Activated effector memory CD4-positive, alpha-beta T cell treated with anti-CD3 and anti-CD28 coated beads, Interleukin-2, amount 50 U/mL, for 16 hours (primary cell): ENCODE measurements at regions not wholly inside any gene's neighbourhood (a gene's known extent, or its start where the extent isn't known, plus 50 kb on each side); places are given as distances from the start of the nearest gene placed in this dataset.

Experiments used
- DNase-seq: peaks from one replicate; pipeline ENCODE4 v3.0.0-alpha.2; 2020

DNA sequence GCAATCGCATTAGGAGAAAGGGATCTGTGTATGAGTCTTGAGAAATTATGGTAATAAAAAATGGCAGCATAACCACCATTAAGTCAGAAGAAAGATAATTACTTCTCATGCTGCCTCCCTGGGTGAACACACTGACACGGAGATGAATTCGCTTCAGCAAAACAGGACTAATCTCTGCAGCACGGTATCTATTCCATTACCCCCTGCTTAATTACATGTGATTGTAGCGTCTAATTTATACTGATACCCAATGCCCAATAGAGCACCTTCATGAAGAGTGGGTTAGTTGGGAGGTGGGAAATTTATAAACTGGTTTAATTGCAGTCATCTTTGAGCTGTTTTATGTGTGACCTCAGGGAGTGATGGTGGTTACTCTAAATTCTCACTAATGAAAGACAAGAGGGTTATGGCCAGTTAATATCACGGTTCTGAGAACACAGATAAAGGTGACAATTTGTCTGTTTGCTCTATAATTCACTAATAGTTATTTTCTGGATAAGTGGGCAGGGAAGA is 476.2 kb upstream of the SULF2 start:
- no peak for DNase-seq

DNA sequence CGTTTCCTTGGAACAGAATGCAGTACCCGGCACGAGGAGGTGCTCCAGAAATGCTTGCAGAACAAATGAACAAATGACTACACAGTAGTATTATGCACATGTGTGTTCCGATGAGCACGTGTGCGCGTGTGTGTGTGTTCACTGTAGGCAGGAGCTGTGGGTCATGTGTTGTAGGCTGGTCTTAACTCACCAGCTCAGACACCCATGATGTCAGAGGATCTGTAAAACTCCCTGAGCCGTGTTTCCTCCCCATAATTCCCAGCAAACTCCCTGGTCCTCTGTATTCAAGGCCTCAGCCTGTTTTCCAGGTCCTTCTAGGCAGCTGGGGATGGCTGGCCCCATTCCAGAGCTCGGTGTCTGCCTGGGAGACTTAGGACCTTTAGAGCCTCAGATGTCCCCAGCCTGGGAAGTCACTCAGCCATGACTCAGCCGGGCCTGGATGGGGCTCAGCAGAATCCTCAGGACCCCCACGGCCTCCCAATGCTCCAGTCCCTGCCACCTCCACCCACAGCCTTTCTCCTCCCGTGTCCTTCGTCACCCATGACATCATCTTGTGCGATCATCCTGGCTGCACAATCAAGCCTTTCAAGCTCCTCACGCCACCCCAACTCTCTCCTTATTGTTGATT is 475.0 kb upstream of the SULF2 start:
- no peak for DNase-seq

DNA sequence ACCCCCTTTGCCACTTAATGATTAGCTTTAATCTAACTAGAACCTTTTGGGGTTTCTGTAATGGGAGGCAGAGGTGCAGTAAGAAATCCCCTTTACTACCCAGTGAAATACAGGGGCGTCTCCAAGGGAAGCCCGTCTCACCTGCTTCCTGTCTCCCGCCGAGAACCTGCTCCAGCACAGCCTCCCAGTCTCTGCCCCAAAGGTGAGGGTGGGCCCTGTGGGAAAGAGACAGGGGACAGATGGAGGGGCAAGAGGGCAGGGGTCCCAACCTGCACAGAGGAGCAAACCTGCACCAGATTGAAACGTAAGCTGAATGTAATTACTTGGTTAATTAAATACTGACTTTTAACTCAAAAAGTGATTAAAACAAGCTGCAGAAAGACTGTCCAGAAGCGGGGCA is 474.2 kb upstream of the SULF2 start:
- DNase-seq, result no peak

DNA sequence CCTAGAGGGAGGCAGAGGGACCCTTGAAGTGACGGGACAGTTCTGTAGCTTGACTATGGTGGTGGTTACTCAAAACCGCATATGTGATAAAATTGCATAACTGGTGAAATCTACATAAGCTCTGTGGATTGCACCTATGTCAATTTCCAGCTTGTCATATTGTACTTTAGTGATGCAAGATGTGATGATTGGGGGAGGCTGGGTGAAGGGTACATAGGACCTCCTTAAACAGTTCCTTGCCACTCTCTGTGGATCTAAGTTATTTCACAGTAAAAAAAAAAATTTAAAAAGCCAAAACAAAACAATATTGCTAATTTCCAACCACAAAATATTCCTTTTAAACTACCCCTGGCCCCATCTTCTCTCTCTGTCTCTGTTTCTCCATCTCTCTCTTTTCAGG is 472.6 kb upstream of the SULF2 start:
- DNase-seq, result no peak

DNA sequence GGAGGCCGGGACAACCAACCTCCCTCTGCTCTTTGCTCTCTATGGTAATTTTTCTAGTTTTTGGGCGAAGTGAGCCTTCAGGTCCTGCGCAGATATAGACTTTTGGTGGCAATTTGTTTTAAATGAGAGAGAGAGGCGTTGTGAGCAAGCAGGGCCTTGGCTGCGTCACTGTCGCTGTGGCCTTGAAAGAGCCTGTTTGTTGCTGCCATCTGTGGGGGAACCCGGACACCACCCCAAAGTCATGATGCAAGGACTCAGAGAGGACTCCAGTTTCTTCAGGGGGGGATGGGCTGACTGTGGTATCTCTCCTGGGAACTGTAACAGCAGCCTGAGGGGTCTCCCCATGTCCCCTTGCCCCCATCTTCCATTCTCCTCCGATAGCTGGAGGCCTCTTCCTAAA is 462.7 kb upstream of the SULF2 start:
- peak; percentile 24 for DNase-seq

DNA sequence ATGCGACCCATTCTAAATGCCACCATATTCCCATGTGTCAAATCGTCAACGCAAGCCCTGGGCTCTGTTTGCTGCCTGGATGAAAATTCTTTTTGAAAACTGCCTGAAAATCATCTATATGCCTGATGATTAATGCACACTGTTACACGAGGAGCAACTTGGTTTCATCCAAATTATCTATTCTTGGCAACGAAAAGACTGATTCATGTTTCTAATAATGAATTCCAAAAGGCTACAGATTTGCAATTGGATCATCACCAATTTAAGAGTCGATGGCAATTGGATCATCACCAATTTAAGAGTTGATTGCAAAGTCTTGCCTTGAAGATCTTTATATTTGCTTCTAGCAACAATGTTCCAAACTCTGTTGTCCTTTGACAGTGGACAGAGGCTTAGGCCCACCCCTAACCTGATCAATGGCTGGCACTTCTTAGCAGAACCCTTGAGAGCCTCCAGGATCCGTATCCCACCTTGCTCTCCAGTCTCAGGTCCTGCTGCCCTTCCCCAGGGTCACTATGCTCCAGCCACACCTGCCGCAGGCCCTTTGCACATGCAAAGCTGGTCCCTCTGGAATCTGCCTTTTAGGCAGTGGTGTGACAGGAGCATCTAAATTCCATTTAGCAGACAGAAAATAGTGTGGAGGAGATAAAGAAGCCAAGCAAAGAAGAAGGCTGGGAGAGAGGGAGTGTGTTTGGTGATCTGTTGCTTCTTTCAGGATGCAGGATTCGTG is 460.9 kb upstream of the SULF2 start:
- DNase-seq, result peak; percentile 37

DNA sequence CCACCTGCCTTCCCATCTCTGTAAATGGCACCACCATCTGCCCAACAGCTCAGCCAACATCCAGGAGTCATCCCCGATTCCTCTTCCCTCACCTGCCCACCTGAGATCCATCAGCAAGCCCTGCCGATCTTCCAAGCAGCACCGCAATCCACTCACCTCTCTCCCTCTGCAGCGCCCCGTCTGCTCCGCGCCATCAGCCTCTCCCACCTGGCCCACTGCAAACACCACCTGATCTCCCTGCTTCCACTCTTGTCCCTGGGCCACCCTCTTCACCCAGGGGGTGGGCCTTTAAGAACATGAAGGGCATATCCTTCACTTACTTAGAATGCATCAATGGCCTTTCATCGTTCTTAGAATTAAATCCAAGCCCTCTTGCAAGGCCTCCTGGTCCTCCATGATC is 457.3 kb upstream of the SULF2 start:
- DNase-seq, result peak; percentile 37

DNA sequence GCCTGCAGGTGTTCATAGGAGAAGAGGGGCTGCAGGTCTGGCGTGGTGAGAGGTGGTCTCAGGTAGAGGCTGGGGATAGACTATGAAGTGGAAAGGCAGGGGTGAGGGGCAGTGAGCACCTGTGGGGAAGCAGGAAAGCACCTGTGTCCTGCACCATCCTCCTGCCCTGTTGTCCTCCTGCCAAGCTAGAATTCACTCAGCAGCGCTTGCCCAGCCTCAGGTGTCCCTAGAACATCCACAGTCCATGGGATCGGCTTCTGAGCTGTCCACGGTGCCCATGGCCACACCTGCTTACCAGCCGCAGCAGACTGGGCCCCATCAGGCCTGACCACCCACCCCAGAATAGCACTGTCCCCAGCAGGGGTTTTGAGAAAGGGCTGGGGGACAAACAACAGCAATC is 456.2 kb upstream of the SULF2 start:
- DNase-seq, result peak; percentile 43

DNA sequence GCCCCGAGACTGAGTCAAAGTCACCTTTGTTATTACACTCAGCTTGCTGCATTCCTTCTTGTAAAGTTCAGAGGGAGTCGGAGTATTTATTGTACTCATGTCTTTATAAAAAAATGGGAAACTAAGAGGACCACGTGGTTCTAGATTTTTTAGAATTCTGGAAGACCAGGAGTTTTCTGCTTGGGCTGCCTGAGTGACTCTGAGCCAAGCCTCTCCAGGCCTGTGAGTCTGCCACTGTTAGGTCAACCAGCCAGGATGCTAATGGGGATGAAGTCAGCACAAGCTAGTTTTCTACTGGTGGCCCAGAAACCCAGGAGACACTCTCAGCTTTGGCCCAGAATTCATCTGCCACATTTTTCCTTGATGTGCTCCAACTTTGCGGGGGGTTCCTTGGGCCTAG is 453.5 kb upstream of the SULF2 start:
- peak; percentile 3 for DNase-seq

DNA sequence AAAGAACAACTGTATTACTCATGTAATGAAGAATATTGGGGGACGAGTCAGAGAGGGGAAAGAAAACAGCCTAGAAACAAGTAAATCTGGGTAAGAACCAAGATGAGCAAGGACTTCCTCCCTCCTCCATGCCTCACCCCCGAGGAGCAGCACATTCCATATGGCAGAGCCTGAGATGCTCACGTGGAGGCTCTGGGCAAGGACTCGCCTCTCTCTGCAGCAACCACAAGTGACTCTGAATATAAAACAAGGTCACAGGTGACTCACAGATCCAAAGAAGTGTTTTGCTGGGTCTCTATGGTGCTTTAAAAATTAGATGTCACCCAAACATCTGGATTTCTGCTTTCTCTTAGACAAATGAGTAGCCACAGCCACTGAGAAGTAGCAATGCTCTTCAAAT is 453.0 kb upstream of the SULF2 start:
- DNase-seq, result peak; percentile 42

DNA sequence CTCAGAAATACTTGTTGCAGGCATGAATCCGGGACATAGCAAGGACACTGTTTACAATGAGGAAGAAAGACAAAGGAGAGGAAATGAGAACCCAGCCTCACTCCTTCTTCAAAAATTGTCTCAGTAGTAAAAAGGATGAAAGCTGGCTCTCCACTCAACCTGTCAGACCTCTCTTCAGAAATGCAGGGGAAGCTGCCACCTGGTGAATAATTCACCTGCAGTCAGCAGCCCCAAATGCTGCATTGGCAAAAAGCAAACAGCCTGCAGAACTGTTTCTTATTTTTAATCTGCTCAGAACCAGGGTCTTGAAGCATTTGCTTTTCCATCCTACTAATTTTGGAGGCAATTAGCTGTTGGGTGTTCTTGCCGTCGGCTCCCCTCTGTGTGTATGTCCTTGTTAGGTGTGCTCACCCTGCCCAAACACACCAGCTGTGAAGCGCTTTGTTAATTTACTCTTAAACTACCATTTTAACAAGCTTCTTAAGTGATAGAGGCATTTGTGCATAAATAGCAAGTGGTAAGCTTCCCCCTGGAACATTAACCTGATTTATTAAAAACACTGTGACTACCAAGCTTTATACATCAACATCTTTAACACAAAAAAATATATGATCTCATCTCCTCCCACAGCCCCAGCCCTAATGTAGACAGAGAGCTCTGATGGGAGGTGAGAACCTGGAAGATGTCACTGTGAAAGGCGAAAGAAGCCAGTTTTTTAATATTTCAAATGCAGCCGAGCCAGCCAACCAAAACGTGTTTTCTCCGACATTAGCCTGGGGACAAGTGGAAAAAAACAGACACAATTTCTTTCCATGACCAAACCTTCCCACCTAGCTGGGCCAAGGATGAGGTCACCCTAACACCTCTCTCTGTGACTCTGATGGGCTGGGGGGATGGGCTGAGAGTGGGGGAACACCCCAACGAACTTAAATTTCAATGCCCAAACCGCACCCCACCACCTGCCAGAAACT is 451.0 kb upstream of the SULF2 start:
- DNase-seq, result peak; percentile 3

DNA sequence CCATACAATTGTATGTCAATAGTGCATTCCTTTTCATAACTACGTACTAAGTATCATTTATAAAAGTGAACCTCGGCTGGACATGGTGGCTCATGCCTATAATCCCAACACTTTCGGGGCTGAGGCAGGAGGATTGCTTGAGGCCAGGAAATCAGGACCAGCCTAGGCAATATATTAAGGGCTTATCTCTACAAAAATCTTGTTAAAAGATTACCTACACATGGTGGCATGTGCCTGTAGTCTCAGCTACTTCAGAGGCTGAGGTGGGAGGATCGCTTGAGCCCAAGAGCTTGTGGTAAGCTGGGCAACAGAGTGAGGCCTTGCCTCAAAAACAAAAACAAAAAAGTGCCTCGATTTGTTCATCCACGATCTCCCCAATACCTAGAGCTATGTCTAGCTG is 449.7 kb upstream of the SULF2 start:
- DNase-seq, result no peak

DNA sequence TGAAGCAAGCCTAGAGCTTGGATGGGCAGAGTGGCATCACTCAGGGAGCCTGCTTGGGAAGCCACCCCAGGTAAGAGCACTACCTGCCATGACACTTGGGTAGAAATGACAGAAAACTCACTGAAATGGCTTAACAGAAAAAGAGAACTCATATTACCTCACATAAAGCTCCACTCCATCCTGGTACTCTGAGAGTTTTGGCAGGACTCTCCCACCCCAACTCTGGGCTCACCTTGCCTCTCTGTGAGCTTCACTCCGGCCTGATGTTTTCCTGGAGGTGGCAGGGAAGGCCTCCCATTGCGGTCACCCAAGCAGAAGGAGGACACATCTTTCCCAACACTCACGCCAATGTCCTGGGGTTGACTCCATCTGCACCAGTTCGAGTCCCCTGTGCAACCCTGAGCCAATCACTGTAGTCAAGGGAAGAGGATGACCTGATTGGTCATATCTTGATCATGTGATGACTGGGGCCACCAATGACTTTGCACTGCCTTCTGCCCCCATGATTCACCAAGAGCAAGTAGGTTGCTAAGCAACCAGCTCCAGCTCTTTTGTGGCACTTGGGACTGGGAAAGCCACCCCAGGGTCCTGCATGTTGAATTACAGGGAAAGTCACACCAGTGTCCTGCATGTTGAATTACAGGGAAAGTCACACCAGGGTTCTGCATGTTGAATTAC is 446.1 kb upstream of the SULF2 start:
- DNase-seq, result no peak

DNA sequence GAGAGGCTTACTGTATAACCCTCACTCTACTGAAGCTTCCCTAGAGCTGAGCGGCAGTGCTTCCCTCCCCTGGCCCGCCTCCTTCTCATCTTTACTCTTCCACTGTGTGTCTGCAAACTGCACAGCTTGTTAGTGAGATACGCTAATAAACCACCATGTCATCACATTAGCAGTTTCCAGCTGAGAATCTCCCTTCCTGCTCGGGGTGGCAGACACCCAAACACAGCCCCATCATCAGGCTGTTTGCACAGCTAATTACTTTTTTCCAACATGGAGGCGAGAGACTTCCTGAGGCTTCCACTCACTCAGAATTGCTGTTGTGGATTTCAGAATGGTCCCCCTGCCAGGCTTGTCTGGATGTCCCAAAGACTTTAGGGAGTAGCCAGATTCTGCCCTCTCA is 444.9 kb upstream of the SULF2 start:
- no peak for DNase-seq

DNA sequence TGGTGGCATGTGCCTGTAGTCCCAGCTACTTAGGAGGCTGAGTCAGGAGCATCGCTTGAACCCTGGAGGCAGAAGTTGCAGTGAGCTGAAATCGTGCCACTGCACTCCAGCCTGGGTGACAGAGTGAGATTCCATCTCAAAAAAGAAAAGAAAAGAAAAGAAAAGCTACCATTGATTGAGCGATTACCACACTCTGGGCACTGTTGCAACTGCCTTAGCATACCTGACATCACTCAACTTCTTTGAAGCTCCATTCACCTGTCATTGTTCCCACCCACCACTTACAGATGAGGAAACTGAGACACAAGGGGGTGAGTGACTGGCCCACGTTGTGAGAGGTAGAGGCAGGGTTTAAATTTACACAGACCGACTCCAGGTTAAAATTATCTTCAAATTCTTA is 442.1 kb upstream of the SULF2 start:
- no peak for DNase-seq

DNA sequence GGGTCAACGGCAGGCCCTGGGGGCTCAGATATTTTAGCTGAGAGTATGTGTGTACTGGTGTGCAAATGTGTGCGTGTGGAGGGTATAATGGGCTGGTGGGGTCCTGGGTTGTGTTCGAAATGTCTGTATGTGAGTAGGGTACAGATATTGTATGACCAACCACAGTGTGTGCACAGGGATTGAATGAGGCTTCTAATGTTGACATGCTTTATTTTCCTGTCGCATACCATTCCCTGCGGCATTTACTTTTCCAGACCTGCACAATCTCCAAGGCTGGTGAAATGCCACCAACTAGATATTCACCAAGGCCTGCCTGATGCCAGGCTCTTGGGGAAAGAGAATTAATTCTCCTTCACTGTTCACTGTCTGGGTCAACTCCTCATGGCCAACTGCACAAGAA is 441.4 kb upstream of the SULF2 start:
- DNase-seq, result no peak

DNA sequence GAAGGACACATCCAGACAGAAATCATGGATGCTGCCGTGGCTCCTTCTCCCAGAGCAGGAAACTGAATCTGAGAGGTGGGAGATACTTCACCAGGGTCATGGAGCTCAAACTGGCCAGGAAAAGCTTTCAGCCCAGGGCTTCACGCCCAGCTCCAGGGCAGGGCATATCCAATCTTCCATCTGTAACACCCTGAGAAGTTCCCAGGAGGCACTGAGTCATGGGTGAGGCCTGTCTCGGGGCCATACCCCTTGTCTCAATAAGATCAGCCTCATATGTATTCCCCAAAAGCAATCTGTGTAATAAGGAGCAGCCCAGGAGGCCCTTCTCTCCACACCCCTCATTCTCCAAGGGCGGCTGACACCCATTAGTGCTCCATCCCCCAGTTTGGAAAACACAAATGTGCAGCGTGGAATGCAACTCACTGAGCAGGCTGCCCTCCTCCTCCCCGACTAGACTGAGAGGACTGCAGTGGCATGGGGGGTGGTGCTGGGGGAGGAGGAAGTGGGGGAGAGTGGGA is 439.3 kb upstream of the SULF2 start:
- DNase-seq, result no peak

DNA sequence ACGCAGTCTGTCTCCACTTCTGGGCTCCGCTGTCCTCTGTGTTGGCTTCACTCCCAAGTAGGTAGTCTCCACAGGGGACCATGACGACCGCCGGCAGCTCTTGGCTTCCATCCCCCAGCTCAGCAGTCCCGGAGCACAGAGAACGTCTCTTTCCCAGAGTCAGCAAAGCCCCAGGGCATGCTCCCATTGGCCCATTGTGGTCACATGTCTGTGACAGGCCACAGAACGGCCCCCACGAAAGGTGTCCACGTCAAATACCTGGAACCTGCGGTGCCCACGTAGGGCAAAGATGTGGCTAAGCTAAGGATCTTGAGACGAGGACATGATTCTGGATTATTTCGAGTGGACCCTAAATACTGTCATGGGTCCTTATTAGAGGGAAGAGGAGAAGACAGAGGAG is 438.4 kb upstream of the SULF2 start:
- no peak for DNase-seq

DNA sequence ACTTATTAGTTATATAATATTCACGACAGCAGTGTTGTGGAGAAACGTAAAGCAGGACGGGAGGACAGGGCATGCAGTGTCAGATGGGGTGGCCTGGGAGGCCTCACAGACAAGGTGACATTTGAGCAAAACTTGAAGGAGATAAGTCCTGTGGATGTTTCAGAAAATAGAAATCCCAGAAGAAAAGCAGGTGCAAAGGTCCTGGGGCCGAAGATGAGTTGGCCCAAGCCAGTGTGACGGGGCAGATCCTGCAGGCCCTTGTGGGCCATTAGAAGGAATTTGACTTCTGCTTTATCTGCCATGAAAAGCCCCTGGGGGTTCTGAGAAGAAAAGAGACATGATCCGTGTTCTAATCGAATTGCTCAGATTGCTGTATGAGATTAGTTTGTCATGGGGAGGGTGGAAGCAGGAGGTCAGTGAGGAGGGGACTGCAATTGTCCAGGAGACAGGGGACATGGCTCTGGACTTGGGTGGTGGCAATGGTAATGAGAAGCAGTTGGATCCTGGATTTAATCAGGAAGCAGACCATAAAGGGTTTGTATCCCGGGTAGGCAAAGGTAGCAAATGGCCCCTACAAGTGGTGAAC is 437.4 kb upstream of the SULF2 start:
- no peak for DNase-seq

DNA sequence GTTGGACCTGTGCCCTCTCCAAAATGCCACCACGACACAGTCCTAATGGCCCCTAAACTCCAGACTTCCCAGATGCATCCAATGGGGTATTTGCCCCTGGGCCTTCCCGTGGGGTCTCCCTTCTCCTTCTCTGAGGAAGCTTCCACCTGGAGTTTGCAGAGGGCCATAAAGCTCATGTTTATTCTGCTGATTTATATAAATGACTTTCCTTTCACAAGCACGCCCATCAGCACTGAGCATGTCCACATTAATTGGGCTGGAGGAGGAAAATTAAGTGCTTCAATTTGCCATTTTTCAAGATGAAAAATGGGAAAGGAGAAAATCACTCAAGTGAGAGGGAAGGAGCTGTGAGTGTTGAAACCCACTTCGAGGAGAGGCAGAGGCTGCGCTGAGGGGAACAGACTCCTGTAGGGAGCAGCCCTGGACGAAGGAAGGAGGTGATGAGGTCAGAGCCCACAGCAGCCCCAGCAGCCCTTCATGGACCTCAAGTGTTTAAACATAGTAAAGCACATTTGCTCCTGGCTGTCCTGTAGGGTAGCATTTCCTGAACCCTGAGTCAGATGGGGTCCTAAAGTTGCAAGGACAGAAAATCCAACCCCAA is 434.9 kb upstream of the SULF2 start:
- no peak for DNase-seq

DNA sequence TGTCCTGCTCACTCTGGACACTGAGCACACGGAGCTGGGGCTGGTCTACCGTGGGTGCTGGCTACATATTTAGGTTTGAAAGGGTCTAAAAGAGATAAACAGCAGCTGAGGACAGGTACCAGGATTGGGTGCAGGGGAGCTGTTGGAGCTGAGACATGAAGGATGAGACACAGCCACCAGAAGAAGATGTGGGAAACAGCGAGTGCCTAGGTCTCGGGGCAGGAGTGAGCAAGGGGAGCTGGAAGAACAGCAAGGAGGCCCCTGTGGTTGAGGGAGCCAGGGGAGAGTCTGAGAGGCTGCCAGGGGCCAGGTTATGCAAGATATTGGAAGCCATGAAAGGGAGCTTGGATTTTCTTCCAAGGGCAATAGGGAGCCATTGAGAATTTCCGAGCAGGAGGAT is 434.0 kb upstream of the SULF2 start:
- no peak for DNase-seq

DNA sequence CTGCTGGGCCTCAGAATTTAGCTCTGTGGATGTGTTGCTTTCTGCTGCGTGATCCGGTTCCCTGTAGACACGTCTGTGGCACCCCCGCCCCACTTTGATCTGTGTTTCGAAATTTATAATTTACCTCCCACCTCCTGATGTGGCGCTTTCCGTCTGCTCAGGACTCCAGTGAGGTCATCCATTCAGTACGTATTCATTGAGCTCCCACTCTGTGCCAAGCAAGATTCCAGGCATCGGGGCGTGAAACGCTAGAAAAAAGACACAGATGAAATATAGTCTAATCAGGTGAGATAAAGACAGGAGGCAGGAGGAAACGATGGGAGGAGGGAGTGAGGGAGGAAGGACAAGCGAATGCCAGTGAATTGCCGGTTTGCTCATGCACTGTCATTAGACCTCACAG is 431.9 kb upstream of the SULF2 start:
- DNase-seq, result no peak
